ENCODE measurements at regions not wholly inside any gene's neighbourhood (a gene's known extent, or its start where the extent isn't known, plus 50 kb on each side); places are given as distances from the start of the nearest gene placed in this dataset.

- Histone ChIP-seq H4K20me1 (ENCODE audit: low read length) (no peaks in the 10 kb centered on the region), H3K27me3 (ENCODE audit: low read length) (no peaks in the 10 kb centered on the region), H3K4me1 (ENCODE audit: insufficient read depth, low read length) (no peaks in the 10 kb centered on the region), H3K4me2 (ENCODE audit: low read length) (no peak overlapping the region), H3K4me3 (ENCODE audit: low read length) (no peak overlapping the region), H3K27ac (ENCODE audit: low read length) (no peak overlapping the region), H3F3A (ENCODE audit: low read length, unreplicated experiment) (no peaks in the 10 kb centered on the region), H2AFZ (ENCODE audit: low read length) (no peak overlapping the region), H3K79me2 (ENCODE audit: low read length) (no peaks in the 10 kb centered on the region), H3K9ac (ENCODE audit: low read length) (no peak overlapping the region), H3K36me3 (ENCODE audit: low read depth, low read length) (no peaks in the 10 kb centered on the region), H3K9me3 (ENCODE audit: low read length) (no peaks in the 10 kb centered on the region), H3K9me2 (replicated peaks; ENCODE audit: low read length) (no peaks in the 10 kb centered on the region)
- no TSS peak for BruUV-seq (replicated peaks)
- ChIA-PET POLR2A (ENCODE audit: unreplicated experiment) (no interaction called here), CTCF (no interaction called here)
- TF ChIP-seq EZH2phosphoT487 (IDR thresholded peaks at IDR 0.05; ENCODE audit: borderline replicate concordance, low read length): no peak
- TF ChIP-seq CTCF (conservative IDR thresholded peaks at IDR 0.05; ENCODE audit: low read depth, low read length): no peak
- TF ChIP-seq EZH2 (IDR thresholded peaks at IDR 0.05; ENCODE audit: low read length, unreplicated experiment): no peak
- no peak for ATAC-seq
- DNase-seq: no peak
- intact Hi-C loops (cut with micrococcal nuclease): no loop called here
Observed at GRCh38 chr5:158226496-158226895, 367.6 kb upstream of the CLINT1 start.

- Histone ChIP-seq H3F3A (ENCODE audit: low read length, unreplicated experiment) (no peaks in the 10 kb centered on the region), H3K9me3 (ENCODE audit: low read length) (no peaks in the 10 kb centered on the region), H3K4me2 (ENCODE audit: low read length) (no peak overlapping the region), H3K79me2 (ENCODE audit: low read length) (no peaks in the 10 kb centered on the region), H3K9me2 (replicated peaks; ENCODE audit: low read length) (no peaks in the 10 kb centered on the region), H3K27me3 (ENCODE audit: low read length) (no peaks in the 10 kb centered on the region), H3K27ac (ENCODE audit: low read length) (no peak overlapping the region), H3K9ac (ENCODE audit: low read length) (no peak overlapping the region), H2AFZ (ENCODE audit: low read length) (no peak overlapping the region), H4K20me1 (ENCODE audit: low read length) (no peaks in the 10 kb centered on the region), H3K4me3 (ENCODE audit: low read length) (no peak overlapping the region), H3K4me1 (ENCODE audit: insufficient read depth, low read length) (no peaks in the 10 kb centered on the region), H3K36me3 (ENCODE audit: low read depth, low read length) (no peaks in the 10 kb centered on the region)
- ATAC-seq (no peak), DNase-seq (no peak)
- BruUV-seq (replicated peaks): no TSS peak
- ChIA-PET CTCF (no interaction called here), POLR2A (ENCODE audit: unreplicated experiment) (no interaction called here)
- TF ChIP-seq EZH2 (IDR thresholded peaks at IDR 0.05; ENCODE audit: low read length, unreplicated experiment): no peak
- no peak for TF ChIP-seq CTCF (conservative IDR thresholded peaks at IDR 0.05; ENCODE audit: low read depth, low read length)
- TF ChIP-seq EZH2phosphoT487 (IDR thresholded peaks at IDR 0.05; ENCODE audit: borderline replicate concordance, low read length): no peak
- intact Hi-C loops (cut with micrococcal nuclease): no loop called here
Observed at GRCh38 chr5:158224253-158224652, 365.3 kb upstream of the CLINT1 start.

- intact Hi-C loops (cut with micrococcal nuclease): no loop called here
Observed at GRCh38 chr5:158223054-158223600, 364.2 kb upstream of the CLINT1 start.

More at GRCh38 chr5:158223054-158223600, 364.2 kb upstream of the CLINT1 start:
- Histone ChIP-seq H3K27ac (ENCODE audit: low read length) (no peak overlapping the region), H4K20me1 (ENCODE audit: low read length) (no peaks in the 10 kb centered on the region), H3K79me2 (ENCODE audit: low read length) (no peaks in the 10 kb centered on the region), H3K9me2 (replicated peaks; ENCODE audit: low read length) (no peaks in the 10 kb centered on the region), H3K9me3 (ENCODE audit: low read length) (no peaks in the 10 kb centered on the region), H3K9ac (ENCODE audit: low read length) (no peak overlapping the region), H3F3A (ENCODE audit: low read length, unreplicated experiment) (no peaks in the 10 kb centered on the region), H3K27me3 (ENCODE audit: low read length) (no peaks in the 10 kb centered on the region), H3K4me1 (ENCODE audit: insufficient read depth, low read length) (no peaks in the 10 kb centered on the region), H3K36me3 (ENCODE audit: low read depth, low read length) (no peaks in the 10 kb centered on the region), H3K4me2 (ENCODE audit: low read length) (no peak overlapping the region), H3K4me3 (ENCODE audit: low read length) (no peak overlapping the region), H2AFZ (ENCODE audit: low read length) (no peak overlapping the region)
- TF ChIP-seq EZH2 (IDR thresholded peaks at IDR 0.05; ENCODE audit: low read length, unreplicated experiment) (no peak), CTCF (conservative IDR thresholded peaks at IDR 0.05; ENCODE audit: low read depth, low read length) (no peak), EZH2phosphoT487 (IDR thresholded peaks at IDR 0.05; ENCODE audit: borderline replicate concordance, low read length) (no peak)
- CTCF ChIA-PET: no interaction called here
- POLR2A ChIA-PET (ENCODE audit: unreplicated experiment): no interaction called here
- DNase-seq: no peak
- no peak for ATAC-seq
- no TSS peak for BruUV-seq (replicated peaks)

All from PC-3 (cell line).